ENCODE measurements at regions not wholly inside any gene's neighbourhood (a gene's known extent, or its start where the extent isn't known, plus 50 kb on each side); places are given as distances from the start of the nearest gene placed in this dataset.

DNA sequence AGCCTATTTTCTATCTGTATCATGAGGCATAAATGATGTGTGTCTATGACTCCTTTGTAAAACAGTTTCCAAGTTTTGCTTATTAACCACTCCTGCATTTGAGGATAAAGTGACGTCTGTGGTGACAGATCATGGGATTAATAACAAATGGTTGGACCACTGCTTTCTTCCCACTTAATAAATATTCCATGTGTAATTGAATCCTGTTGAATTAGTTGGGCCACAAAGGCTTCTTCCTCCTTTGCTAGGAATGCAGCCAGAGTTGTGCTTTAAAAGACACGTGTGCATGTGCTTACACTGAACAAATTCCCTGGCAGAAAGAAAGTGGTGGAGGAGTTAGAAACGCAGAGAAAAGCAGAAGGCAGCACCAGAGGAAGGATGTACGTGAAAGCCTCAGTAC, 150.2 kb downstream of the ACTBL2 start:
- no peaks in the 10 kb centered on the region for H4K20me1 ChIP-seq (ENCODE audit: insufficient read depth, low read length)
- no CpG with 5 or more reads among the region's 4 CpGs for WGBS (ENCODE audit: insufficient coverage)
- TF ChIP-seq CTCF (IDR thresholded peaks at IDR 0.05): no peak
- intact Hi-C loops (cut with micrococcal nuclease): no loop called here
- Mint-ChIP-seq H3K27ac (no peak overlapping the region), H3K9me3 (peaks cover 0 to 5% (median 0%) of the 10 kb centered on the region in 7 donors), H3K4me3 (no peak overlapping the region), H3K27me3 (ENCODE audit: low read depth in 3 of 3) (peaks cover 0 to 2% (median 2%) of the 10 kb centered on the region in 3 donors), H3K4me1 (no peaks in the 10 kb centered on the region), H3K36me3 (no peaks in the 10 kb centered on the region)
- no peak overlapping the region for H3K9ac ChIP-seq (ENCODE audit: insufficient read depth, low read length, poor library complexity, severe bottlenecking)
- no peak overlapping the region for H3K4me3 ChIP-seq (replicated peaks in 1 of 3; ENCODE audit: low read depth in 2 of 3, low read length in 3 of 3)
- H3K4me2 ChIP-seq (replicated peaks; ENCODE audit: extremely low read depth, low read length, poor library complexity, severe bottlenecking): no peak overlapping the region
- H3K27ac ChIP-seq (ENCODE audit: low read depth in 1 of 2, low read length in 2 of 2): no peak overlapping the region
- H3K4me1 ChIP-seq (ENCODE audit: control insufficient read depth in 1 of 2, insufficient read depth in 2 of 2, low read length in 2 of 2): no peaks in the 10 kb centered on the region
- no peaks in the 10 kb centered on the region for H3K9me3 ChIP-seq (replicated peaks in 1 of 2; ENCODE audit: control insufficient read depth in 1 of 2, insufficient read depth in 1 of 2, low read length in 2 of 2)
- no peak overlapping the region for H2AFZ ChIP-seq (ENCODE audit: insufficient read depth, low read depth, low read length, poor library complexity, severe bottlenecking)
- no peaks in the 10 kb centered on the region for H3K36me3 ChIP-seq (replicated peaks in 1 of 2; ENCODE audit: control insufficient read depth in 1 of 2, insufficient read depth in 2 of 2, low read length in 2 of 2)
- DNase-seq: no peak
- no peaks in the 10 kb centered on the region for H3K79me2 ChIP-seq (ENCODE audit: insufficient read depth, low read length)
- no peaks in the 10 kb centered on the region for H3K27me3 ChIP-seq (ENCODE audit: control insufficient read depth in 2 of 2, insufficient read depth in 2 of 2, low read length in 2 of 2)

DNA sequence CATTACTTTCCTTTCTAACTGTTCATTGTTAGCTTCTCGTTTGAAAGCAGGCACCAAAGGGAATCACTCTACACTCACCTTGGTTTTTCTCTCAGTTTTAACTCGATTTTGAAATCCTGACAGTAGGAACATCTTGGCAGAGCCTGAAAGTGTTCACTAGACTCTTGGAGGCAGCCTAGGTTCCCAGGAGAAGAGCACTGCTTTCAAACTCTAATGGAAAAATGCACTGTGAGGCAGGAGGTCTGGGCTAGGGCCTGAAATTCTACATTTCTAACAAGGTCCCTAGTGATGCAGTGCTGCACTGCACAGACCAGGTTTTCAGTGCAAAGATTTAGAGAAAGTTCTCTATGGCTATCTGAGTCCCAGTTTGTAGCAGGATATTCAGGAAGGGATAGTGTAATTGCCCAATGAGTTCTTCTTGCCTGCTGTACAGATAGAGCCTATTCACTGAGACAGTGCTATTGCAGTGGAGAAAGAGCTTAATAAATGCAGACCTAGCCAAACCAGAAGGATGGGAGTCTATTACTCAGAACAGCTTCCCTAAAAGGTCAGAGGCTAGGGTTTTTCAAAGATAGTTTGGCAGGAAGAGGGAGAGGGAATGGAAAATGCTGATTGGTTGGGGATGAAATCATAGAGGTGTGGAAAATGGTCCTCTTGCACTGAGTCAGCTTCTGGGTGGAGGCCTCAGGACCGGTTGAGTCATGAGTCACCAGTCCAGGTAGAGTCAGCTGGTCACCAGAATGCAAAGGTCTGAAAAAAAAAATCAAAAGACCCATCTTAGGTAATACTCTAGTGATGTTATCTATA, 153.9 kb downstream of the GPBP1 start:
- no peaks in the 10 kb centered on the region for H4K20me1 ChIP-seq (ENCODE audit: insufficient read depth, low read length)
- TF ChIP-seq CTCF (IDR thresholded peaks at IDR 0.05): no peak
- no peaks in the 10 kb centered on the region for H3K4me1 Mint-ChIP-seq
- 100% methylated on average over 2 of the region's 3 CpGs for WGBS (ENCODE audit: insufficient coverage)
- H3K27me3 Mint-ChIP-seq (ENCODE audit: low read depth in 3 of 3): peaks cover 0 to 2% (median 2%) of the 10 kb centered on the region in 3 donors
- no peaks in the 10 kb centered on the region for H3K36me3 Mint-ChIP-seq
- H3K4me3 ChIP-seq (replicated peaks in 1 of 3; ENCODE audit: low read depth in 2 of 3, low read length in 3 of 3): no peak overlapping the region
- no peaks in the 10 kb centered on the region for H3K79me2 ChIP-seq (ENCODE audit: insufficient read depth, low read length)
- H3K4me3 Mint-ChIP-seq: no peak overlapping the region
- DNase-seq: no peak
- H3K4me1 ChIP-seq (ENCODE audit: control insufficient read depth in 1 of 2, insufficient read depth in 2 of 2, low read length in 2 of 2): no peaks in the 10 kb centered on the region
- H2AFZ ChIP-seq (ENCODE audit: insufficient read depth, low read depth, low read length, poor library complexity, severe bottlenecking): no peak overlapping the region
- H3K9me3 Mint-ChIP-seq: peaks cover 0 to 6% (median 0%) of the 10 kb centered on the region in 7 donors
- H3K27me3 ChIP-seq (ENCODE audit: control insufficient read depth in 2 of 2, insufficient read depth in 2 of 2, low read length in 2 of 2): no peaks in the 10 kb centered on the region
- no peak overlapping the region for H3K27ac Mint-ChIP-seq
- H3K36me3 ChIP-seq (replicated peaks in 1 of 2; ENCODE audit: control insufficient read depth in 1 of 2, insufficient read depth in 2 of 2, low read length in 2 of 2): no peaks in the 10 kb centered on the region
- no peaks in the 10 kb centered on the region for H3K9me3 ChIP-seq (replicated peaks in 1 of 2; ENCODE audit: control insufficient read depth in 1 of 2, insufficient read depth in 1 of 2, low read length in 2 of 2)
- H3K27ac ChIP-seq (ENCODE audit: low read depth in 1 of 2, low read length in 2 of 2): no peak overlapping the region
- H3K4me2 ChIP-seq (replicated peaks; ENCODE audit: extremely low read depth, low read length, poor library complexity, severe bottlenecking): no peak overlapping the region
- H3K9ac ChIP-seq (ENCODE audit: insufficient read depth, low read length, poor library complexity, severe bottlenecking): no peak overlapping the region
- intact Hi-C loops (cut with micrococcal nuclease): no loop called here
